ENCODE measurements at regions not wholly inside any gene's neighbourhood (a gene's known extent, or its start where the extent isn't known, plus 50 kb on each side); places are given as distances from the start of the nearest gene placed in this dataset.

- H3K4me3 ChIP-seq, result no peak overlapping the region
- no peaks in the 10 kb centered on the region for H3K4me1 ChIP-seq (replicated peaks in 1 of 2)
- H3K27ac ChIP-seq, result no peak overlapping the region
- intact Hi-C loops (cut with DNase I), result no loop called here
- H3K9me3 ChIP-seq (replicated peaks in 1 of 3), result no peaks in the 10 kb centered on the region
- no peak for TF ChIP-seq POLR2A (IDR thresholded peaks at IDR 0.05)
- TF ChIP-seq, protein P1, sequence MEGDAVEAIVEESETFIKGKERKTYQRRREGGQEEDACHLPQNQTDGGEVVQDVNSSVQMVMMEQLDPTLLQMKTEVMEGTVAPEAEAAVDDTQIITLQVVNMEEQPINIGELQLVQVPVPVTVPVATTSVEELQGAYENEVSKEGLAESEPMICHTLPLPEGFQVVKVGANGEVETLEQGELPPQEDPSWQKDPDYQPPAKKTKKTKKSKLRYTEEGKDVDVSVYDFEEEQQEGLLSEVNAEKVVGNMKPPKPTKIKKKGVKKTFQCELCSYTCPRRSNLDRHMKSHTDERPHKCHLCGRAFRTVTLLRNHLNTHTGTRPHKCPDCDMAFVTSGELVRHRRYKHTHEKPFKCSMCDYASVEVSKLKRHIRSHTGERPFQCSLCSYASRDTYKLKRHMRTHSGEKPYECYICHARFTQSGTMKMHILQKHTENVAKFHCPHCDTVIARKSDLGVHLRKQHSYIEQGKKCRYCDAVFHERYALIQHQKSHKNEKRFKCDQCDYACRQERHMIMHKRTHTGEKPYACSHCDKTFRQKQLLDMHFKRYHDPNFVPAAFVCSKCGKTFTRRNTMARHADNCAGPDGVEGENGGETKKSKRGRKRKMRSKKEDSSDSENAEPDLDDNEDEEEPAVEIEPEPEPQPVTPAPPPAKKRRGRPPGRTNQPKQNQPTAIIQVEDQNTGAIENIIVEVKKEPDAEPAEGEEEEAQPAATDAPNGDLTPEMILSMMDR (IDR thresholded peaks at IDR 0.05), result no peak
- no peaks in the 10 kb centered on the region for H3K27me3 ChIP-seq
- no peak for DNase-seq
- H3K36me3 ChIP-seq (replicated peaks in 1 of 2), result no peaks in the 10 kb centered on the region
- WGBS, 4 donors, result 58 to 73% (median 68%) methylated on average over 7 to 10 of the region's 10 CpGs
These were observed 375.2 kb upstream of the MYT1L start for GRCh38 chr2:2706306-2706705.

- no peaks in the 10 kb centered on the region for H3K27me3 ChIP-seq
- intact Hi-C loops (cut with DNase I), result no loop called here
- TF ChIP-seq, protein P1 (IDR thresholded peaks at IDR 0.05), result no peak
- TF ChIP-seq POLR2A (IDR thresholded peaks at IDR 0.05), result no peak
- H3K27ac ChIP-seq, result no peak overlapping the region
- H3K36me3 ChIP-seq (replicated peaks in 1 of 2), result no peaks in the 10 kb centered on the region
- no peaks in the 10 kb centered on the region for H3K4me1 ChIP-seq (replicated peaks in 1 of 2)
- H3K4me3 ChIP-seq, result no peak overlapping the region
- 69 to 90% (median 75%) methylated on average over 4 to 10 of the region's 10 CpGs for WGBS, 4 donors
- no peaks in the 10 kb centered on the region for H3K9me3 ChIP-seq (replicated peaks in 1 of 3)
- no peak for DNase-seq
These were observed 374.8 kb upstream of the MYT1L start for GRCh38 chr2:2705871-2706270.

DNA sequence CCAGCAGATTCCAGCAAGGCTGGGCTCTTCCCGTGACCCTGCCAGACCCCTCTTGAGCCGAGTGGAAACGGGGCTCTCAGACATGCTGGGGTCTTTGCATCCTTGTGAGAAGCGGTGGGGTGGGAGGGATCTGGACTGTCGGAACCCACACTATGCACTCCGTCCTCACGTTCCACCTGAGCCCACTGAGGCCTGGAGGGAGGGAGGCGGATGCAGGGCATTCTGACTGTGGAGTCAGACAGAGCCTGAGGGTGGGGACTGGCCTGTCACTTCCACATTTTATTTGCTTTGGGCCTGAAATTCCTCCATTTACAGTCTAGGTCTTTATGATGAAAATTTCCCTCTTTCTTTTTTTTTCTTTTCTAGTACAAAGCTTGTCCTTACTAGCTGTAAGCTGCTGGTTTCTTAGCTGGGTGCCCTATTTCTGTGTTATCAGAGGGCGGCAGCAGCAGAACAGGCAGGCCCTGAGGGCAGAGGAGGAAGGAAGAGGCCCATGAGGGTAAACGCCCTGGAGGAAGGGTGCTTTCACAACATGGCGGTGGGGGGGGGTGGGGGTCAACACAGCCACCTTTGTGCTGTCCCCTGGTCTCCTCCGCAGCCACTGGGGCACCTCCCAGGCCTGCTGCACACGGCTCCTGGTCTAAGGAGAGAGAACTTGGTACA lies 373.5 kb upstream of the MYT1L start:
- no peaks in the 10 kb centered on the region for H3K27me3 ChIP-seq
- no peaks in the 10 kb centered on the region for H3K9me3 ChIP-seq (replicated peaks in 1 of 3)
- H3K27ac ChIP-seq, result no peak overlapping the region
- no peaks in the 10 kb centered on the region for H3K4me1 ChIP-seq (replicated peaks in 1 of 2)
- WGBS, 4 donors, result 70 to 75% (median 71%) methylated on average over 13 of the region's 13 CpGs
- intact Hi-C loops (cut with DNase I), result no loop called here
- no peak overlapping the region for H3K4me3 ChIP-seq
- no peak for DNase-seq
- TF ChIP-seq, protein P1 (IDR thresholded peaks at IDR 0.05), result no peak
- TF ChIP-seq POLR2A (IDR thresholded peaks at IDR 0.05), result no peak
- H3K36me3 ChIP-seq (replicated peaks in 1 of 2), result no peaks in the 10 kb centered on the region

DNA sequence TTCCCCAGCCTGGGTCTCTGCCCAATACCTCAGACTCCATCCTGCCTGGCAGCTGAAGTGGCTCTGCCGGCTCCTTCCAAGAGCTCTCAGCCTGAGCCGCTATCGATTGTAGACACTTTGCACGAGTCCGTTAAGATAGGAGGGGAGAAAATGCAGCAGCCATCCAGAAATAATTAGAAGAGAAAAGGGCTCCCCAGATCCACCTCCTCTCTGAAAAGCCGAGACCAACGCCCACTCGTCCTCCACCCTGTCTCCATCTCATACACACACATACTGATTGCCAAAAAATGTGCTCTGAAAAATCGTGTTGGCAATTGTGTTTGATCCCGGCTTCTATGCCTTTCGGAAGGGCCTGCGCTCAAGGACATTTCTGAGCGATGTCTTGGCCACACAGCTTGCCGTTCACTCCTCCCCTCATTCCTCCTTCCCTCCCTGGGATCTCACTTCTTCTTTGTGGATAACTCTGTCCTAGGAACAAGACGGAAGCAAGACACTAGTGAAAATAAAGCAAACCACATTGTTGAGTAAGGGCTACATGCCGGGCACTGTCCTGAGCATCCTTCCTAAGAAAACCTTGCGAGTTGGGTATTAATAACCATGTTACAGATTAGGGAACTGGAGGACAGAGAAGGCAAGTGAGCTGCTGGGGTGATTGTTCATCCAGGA lies 372.8 kb upstream of the MYT1L start:
- H3K4me3 ChIP-seq, result no peak overlapping the region
- no peaks in the 10 kb centered on the region for H3K27me3 ChIP-seq
- no peaks in the 10 kb centered on the region for H3K36me3 ChIP-seq (replicated peaks in 1 of 2)
- H3K4me1 ChIP-seq (replicated peaks in 1 of 2), result no peaks in the 10 kb centered on the region
- DNase-seq, result no peak
- intact Hi-C loops (cut with DNase I), result no loop called here
- TF ChIP-seq POLR2A (IDR thresholded peaks at IDR 0.05), result no peak
- TF ChIP-seq, protein P1 (IDR thresholded peaks at IDR 0.05), result no peak
- no peak overlapping the region for H3K27ac ChIP-seq
- no peaks in the 10 kb centered on the region for H3K9me3 ChIP-seq (replicated peaks in 1 of 3)
- WGBS, 4 donors, result 75 to 86% (median 79%) methylated on average over 17 of the region's 17 CpGs
